GM08714 (cell line): ENCODE measurements at regions not wholly inside any gene's neighbourhood (a gene's known extent, or its start where the extent isn't known, plus 50 kb on each side); places are given as distances from the start of the nearest gene placed in this dataset.

ENCODE experiments used
- H3K4me3 ChIP-seq: fragments of 200-500 bp; sonication (Bioruptor generic); 2 replicates; pipeline ENCODE4 v1.5.1; 2014; ENCODE audit warnings: mild to moderate bottlenecking, low read length, inconsistent platforms
- ZNF274 ChIP-seq: IDR thresholded peaks from 2 replicates; pipeline ENCODE4 v1.6.1; 2012; ENCODE audit warnings: mild to moderate bottlenecking, low read depth, low read length

DNA sequence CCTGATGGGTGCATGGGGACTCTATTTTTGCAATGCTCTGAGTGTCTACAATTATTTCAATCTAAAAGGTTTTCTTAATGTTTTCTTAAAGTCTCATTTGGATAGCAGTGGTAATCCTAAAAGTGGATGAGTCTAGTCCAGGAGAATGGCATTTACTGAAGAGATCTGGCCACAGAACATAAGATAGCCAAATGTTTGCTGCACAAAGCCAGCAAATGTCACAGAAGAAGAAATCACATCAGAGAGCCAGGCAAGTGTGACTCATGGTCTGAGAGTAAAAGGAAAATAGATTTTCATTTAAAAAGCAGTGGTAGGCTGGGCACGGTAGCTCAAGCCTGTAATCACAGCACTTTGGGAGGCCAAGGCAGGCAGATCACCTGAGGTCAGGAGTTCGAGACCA lies 352.7 kb upstream of the GRAMD2B start:
- TF ChIP-seq ZNF274 = no peak

DNA sequence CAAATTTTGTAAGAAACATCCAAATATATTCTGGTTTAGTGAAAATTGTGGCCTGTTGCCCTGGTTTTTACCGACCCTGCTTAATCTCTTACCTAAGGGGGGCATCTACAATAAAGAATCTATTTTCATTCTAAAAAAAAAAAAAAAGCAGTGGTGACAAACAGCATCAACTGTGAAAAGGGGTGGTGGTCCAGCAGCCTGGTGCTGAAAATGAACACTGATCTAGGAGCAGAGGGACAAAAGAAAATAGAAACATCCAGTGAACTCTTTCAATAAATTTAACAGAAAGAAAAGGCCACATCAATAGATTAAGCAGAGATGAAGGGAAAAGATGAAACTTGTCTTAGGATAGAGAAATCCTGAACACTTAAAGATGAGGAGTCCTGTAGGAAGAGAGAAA lies 348.7 kb upstream of the GRAMD2B start:
- H3K4me3 ChIP-seq = no peak overlapping the region
- TF ChIP-seq ZNF274 = no peak

More for the DNA sequence above, 352.7 kb upstream of the GRAMD2B start:
- H3K4me3 ChIP-seq = no peak overlapping the region

DNA sequence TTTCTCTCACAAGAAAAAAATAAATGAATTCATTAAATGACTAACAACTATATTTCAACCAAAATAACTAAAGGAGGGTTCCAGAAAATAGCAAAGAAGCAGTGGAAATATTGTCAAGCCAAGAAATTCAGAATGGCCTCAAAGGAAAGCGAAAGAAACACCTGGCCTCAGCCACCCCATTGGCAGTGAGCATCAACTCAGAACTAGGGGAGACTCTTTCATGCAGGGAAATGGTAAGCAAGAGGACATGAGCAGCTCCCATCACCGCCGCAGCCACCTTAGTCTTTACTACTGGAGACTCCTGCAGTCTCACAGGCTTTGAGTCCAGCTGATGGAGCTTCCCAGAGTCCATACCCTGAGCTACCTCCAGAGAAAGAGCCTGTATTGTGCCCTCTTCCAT lies 343.9 kb upstream of the GRAMD2B start:
- no peak overlapping the region for H3K4me3 ChIP-seq
- TF ChIP-seq ZNF274 = no peak

DNA sequence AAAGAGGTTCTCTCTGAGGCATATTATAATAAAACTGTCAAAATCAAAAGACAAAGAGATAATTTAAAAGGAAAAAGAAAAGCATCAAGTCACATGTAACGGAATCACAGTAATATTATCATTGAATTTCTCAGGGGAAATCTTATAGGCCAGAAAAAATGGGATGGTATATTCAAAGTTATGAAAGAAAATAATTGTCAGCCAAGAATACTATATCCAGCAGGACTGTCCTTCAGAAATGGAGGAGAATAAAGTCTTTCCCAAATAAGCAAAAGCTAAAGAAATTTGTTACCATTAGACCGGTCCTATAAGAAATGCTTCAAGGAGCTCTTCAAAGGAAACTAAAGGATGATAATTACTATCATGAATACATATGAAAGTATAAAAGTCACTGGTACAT lies 342.0 kb upstream of the GRAMD2B start:
- no peak for TF ChIP-seq ZNF274
- no peak overlapping the region for H3K4me3 ChIP-seq

DNA sequence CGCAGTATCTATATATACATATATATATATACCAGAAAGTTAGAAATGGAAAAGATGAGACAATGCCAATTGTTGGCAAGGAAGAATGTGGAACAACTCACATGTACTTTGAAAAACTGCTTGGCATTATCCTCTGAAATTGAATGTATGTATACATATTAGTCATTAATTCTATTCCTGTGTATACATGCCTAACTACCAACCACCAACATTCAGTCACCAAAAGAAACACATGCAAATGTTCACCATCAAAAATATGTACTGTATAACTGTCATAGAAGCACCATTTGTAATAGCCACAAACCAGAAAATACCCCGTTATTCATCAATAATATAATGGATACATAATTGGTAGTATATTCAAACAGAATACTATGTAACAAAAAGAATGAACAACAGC lies 330.2 kb upstream of the GRAMD2B start:
- H3K4me3 ChIP-seq = no peak overlapping the region

DNA sequence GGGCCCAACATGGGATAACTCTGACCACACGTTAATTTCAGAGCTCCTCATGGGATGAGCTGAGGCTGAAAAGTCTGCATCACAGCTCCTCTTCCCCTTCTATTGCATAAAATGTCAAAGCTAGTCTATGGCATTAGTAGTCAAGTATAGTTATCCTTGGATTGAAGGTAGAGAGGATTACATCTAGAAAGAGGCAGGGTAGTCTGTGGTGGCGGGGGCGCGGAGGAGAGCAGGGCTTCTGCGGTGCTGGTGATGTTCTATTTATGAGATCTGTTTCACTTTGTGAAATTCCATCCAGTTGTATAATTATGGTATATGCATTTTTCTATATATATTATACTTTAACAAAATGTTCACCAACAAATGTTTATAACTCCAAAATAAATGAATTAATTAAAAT lies 329.5 kb upstream of the GRAMD2B start:
- no peak for TF ChIP-seq ZNF274
- H3K4me3 ChIP-seq = no peak overlapping the region

More for the DNA sequence above, 330.2 kb upstream of the GRAMD2B start:
- no peak for TF ChIP-seq ZNF274

DNA sequence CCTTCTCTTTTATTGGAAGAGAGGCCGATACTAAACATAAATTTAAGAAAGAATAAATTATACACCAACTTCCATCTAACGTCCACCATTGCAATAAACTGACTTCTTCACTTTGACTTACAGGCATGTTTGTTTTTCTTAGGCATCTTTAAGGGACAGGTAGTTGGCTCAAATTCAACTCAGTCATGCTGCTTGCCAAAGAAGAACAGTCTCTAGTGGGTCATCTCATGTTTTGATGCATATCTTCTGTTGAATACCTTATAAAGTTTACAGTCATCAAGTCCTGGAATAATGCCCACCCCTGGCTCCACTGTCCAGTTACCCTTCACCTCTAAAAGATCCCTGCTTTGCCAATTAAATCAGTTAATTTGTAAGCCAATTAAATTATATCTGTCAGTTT lies 328.2 kb upstream of the GRAMD2B start:
- TF ChIP-seq ZNF274 = no peak
- H3K4me3 ChIP-seq = no peak overlapping the region

DNA sequence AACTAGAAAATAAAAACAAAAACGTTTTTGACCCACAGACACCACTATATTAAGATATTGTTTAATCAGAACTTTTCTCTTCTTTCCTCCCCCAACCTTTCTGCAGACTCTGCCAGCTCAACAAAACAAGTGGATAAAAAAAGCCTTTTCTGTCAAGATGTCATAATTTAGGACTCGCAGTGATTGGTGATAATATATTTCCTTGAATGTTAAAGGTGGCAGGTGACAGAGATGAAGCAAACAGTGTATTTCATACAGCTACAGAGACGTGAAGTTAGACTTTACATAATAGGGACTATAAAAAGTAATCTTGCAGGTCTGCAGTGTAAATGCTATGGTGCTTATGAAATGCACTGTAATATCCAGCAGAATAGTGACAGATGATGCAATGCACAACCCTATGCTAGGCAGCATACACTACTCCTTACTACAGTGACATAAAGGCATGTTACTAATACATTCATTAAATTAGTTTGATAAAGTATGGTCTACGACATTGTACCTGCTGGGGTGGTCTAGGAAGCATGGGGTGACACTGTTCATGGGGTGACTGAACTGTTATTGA lies 326.7 kb upstream of the GRAMD2B start:
- no peak for TF ChIP-seq ZNF274
- H3K4me3 ChIP-seq = no peak overlapping the region

DNA sequence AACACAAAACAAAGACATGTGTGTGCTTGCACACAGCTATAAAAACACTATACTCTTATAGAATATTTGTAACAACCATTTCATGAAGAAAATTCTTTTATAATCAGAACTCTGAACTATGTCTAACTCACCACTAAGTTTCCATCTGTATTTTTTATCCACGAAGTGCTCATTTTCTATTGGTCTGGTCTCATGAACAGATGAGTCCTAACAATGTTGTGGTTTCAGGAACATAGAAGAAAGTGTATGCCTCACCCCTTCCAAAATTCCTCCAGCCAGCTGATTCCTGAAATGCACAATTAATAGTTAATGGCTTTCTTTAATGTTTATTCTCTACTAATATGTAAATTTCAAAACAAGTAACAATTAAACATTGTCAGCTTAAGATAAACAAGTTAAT lies 325.3 kb upstream of the GRAMD2B start:
- H3K4me3 ChIP-seq = no peak overlapping the region
- TF ChIP-seq ZNF274 = no peak

DNA sequence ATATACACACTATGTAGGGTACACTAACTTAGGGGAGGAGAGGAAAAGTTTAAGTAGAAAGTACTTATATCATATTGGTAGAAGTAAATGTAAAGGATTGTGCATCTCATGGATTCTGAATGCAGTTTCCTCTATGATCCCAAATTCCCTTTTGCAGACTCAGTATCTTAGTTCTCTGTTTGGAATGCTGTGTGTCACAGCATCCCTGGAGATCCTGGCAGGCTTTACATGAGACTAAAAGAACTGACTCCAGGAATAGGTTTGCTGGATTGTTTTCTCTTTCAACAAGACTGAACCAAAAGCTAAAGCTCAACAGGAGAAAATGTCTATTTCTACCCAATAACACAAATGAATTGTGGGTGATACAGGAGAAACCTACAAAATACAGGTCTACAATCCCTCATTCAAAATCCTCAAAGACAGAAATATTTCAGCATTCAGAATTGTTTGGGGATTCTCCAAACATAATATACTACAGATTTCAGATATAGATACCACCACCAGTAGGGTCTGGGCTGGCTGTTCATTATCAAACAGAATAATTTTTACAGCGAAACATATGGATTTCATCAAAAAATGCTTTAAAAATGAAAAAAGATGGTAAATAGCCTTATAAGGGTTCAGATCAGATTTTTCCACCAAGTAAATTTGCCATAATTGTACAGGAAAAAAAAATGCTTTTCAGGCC lies 324.7 kb upstream of the GRAMD2B start:
- no peak overlapping the region for H3K4me3 ChIP-seq
- no peak for TF ChIP-seq ZNF274

DNA sequence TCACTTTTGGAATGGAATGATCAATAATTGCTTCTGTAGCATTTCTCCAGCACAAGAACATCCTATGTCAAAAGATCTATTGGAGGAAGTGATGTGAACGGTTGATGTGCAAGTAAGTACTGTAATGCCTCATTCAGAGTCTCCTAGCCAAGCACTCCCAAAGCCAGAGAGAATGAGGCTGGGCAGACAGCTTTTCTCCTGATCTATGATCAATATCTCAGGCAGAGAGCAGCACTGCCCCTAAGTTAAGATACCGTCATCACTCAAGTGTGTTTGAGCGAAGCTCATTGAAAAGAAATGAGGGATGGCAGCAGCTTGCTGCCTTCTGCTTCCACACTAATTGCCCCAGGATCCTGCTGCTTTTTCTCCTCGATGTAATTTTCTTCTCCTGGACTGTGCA lies 324.1 kb upstream of the GRAMD2B start:
- no peak overlapping the region for H3K4me3 ChIP-seq
- TF ChIP-seq ZNF274 = no peak

DNA sequence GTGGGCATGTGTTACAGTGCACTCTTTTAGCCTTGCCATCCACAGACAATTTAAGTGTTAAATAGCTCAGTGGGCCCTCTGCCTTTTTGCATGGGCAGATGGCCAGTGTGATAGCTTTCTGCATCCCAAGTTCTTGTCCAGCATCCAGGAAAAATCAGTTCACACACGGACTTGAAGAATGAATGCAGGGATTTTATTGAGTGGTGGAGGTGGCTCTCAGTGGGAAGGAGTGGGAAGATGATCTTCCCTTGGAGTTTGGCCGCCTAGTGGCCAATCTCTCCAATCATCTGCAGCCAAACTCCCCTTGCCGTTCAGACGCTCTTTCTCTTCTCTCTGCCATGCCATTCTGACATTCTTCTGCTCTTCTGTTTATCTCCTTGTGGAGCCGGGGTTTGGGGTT lies 322.4 kb upstream of the GRAMD2B start:
- H3K4me3 ChIP-seq = no peak overlapping the region
- no peak for TF ChIP-seq ZNF274

DNA sequence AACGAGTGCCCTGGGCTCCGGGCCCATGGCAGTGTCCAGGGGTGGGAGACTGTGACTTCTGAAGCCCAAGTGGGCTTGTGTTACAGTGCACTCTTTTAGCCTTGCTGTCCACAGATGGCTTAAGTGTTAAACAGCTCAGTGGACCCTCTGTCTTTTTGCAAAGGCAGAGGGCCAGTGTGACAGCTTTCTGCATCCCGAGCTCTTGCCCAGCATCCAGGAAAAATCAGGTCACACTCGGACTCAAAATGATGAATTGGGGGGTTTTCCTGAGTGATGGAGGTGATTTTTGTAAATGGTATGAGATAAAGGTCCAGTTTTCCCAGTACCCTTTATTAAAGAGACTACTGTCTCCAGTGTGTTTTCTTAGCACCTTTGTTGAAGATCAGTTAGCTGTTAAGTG lies 321.3 kb upstream of the GRAMD2B start:
- H3K4me3 ChIP-seq = no peak overlapping the region
- TF ChIP-seq ZNF274 = no peak

DNA sequence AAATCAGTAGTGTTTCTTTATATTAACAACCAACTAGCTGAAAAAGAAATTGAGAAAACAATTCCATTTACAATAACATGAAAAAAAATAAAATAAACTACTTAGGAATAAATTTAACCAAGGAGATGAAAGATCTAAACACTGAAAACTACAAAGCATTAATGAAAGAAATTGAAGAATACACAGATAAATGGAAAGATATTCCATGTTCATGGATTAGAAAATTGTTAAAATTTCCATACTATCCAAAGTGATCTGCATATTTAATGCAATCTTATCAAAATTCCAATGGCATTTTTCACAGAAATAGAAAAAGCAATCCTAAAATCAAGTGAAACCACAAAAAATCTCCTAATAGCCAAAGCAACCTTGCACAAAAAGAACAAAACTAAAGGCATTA lies 320.2 kb upstream of the GRAMD2B start:
- TF ChIP-seq ZNF274 = no peak
- no peak overlapping the region for H3K4me3 ChIP-seq

DNA sequence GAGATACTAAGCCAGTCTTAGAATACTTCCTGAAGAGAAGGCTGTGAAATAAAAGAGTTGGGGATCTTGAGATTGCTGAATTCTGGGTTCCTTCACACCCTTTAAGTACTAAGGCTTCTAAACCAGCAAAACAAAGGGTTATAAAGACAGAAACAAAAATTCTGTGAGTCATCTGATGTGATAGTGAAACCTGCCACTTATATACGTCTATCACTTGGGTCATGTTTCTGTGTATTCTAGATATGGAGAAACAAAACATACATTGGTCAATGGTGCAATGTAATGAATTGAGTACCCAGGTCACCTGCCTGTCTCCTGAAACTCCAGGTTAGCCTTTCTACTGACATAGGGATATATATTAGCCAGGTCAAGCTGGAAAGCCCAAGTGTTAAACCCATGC lies 319.3 kb upstream of the GRAMD2B start:
- no peak for TF ChIP-seq ZNF274
- no peak overlapping the region for H3K4me3 ChIP-seq

DNA sequence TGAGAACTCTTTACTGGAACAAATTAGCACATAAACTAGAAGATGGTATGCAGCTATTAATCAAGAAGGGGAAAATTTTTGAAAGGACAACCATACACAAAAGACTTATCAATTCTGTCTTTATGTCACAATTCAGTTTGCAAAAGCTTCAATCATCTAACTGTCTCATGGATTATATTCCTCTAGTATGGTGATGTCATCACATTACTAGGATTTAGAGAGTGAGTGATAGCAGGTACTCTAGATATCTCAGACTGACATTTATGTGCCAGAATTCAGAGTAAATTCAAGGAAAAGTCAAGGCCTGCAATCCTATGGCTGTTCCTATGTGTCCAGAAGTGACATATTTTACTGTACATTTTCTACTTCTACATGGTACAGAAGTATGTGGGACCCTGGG lies 318.9 kb upstream of the GRAMD2B start:
- no peak for TF ChIP-seq ZNF274
- no peak overlapping the region for H3K4me3 ChIP-seq

DNA sequence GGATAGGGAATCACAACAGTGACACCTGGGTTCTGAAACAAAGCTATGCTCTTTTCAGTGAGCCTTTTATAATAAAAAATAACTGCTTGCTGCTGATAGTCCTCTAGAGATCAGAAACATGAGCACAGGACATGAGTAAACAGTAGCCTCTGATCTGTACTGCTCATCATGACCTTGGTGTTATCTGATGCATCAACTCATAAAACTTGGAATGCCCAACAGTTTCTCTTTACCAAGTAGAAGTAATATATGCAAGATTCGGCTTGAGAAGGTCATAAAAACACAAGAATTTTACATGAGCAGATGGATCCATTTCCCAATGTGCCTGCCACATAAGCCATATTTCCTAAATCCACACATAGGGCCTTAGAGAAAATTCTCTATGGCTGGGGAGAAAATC lies 318.3 kb upstream of the GRAMD2B start:
- no peak for TF ChIP-seq ZNF274

More for the DNA sequence above, 318.3 kb upstream of the GRAMD2B start:
- no peak overlapping the region for H3K4me3 ChIP-seq
